ENCODE measurements at regions not wholly inside any gene's neighbourhood (a gene's known extent, or its start where the extent isn't known, plus 50 kb on each side); places are given as distances from the start of the nearest gene placed in this dataset.

- Histone ChIP-seq H3K4me1 (replicated peaks; ENCODE audit: insufficient read depth) (0 out of 2 replicates have a peak, but pooled peaks cover 5% of the 10 kb centered on the region), H3K9me2 (ENCODE audit: insufficient read depth) (no peaks in the 10 kb centered on the region; the same call in 1 of the 2 replicates), H3K79me2 (ENCODE audit: low read depth) (no peaks in the 10 kb centered on the region), H3K36me3 (ENCODE audit: low read depth) (no peaks in the 10 kb centered on the region), H3K9me3 (ENCODE audit: insufficient read depth, low read depth) (peaks cover 5% of the 10 kb centered on the region; the same call in 1 of the 2 replicates), H3F3A (ENCODE audit: insufficient read depth, low read depth) (no peaks in the 10 kb centered on the region), H3K4me2 (no peak overlapping the region), H2AFZ (no peak overlapping the region), H3K27ac (no peak overlapping the region), H3K27me3 (ENCODE audit: insufficient read depth, low read depth) (no peaks in the 10 kb centered on the region), H3K4me3 (no peak overlapping the region), H4K20me1 (ENCODE audit: insufficient read depth) (no peaks in the 10 kb centered on the region)
- no peak for TF ChIP-seq EZH2 (IDR thresholded peaks at IDR 0.05; ENCODE audit: low read depth)
- TF ChIP-seq, protein P1, sequence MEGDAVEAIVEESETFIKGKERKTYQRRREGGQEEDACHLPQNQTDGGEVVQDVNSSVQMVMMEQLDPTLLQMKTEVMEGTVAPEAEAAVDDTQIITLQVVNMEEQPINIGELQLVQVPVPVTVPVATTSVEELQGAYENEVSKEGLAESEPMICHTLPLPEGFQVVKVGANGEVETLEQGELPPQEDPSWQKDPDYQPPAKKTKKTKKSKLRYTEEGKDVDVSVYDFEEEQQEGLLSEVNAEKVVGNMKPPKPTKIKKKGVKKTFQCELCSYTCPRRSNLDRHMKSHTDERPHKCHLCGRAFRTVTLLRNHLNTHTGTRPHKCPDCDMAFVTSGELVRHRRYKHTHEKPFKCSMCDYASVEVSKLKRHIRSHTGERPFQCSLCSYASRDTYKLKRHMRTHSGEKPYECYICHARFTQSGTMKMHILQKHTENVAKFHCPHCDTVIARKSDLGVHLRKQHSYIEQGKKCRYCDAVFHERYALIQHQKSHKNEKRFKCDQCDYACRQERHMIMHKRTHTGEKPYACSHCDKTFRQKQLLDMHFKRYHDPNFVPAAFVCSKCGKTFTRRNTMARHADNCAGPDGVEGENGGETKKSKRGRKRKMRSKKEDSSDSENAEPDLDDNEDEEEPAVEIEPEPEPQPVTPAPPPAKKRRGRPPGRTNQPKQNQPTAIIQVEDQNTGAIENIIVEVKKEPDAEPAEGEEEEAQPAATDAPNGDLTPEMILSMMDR (conservative IDR thresholded peaks at IDR 0.05): no peak
- DNase-seq: no peak
- POLR2A ChIA-PET (ENCODE audit: unreplicated experiment): interaction anchor here (0.6 kb wide), 1 partner anchor 184 kb away, joined by 4 read pairs; no protein-coding TSS in a partner anchor
- CTCF ChIA-PET: no interaction called here
- no TSS peak for BruUV-seq (replicated peaks)
- intact Hi-C loops (cut with micrococcal nuclease; ENCODE audit: unreplicated experiment): no loop called here
These were observed 143.4 kb downstream of the UBE2E3 start for GRCh38 chr2:181123798-181124231.

DNA sequence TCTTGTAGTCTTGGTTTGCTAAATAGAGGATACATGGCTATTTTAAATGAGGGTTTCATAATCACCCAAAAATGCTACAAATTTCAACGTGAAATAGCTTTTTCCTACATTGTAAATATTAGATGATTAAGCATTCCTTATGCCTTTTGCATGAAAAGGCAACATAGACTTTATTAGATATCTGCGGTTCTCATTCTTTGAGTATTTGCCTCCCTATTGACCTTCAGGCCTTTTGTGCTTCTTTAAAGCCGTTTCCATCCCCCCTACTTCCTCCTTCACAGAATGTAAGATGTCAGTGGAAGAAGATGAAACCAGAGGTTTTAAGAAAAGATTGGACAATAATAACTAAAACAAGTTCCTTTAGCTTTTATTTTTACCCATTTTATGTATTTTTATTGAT, 144.1 kb downstream of the UBE2E3 start:
- H3K4me1 ChIP-seq (replicated peaks; ENCODE audit: insufficient read depth): 0 out of 2 replicates have a peak, but pooled peaks cover 5% of the 10 kb centered on the region
- H3K36me3 ChIP-seq (ENCODE audit: low read depth): no peaks in the 10 kb centered on the region
- peaks cover 5% of the 10 kb centered on the region; the same call in 1 of the 2 replicates for H3K9me3 ChIP-seq (ENCODE audit: insufficient read depth, low read depth)
- intact Hi-C loops (cut with micrococcal nuclease; ENCODE audit: unreplicated experiment): no loop called here
- H3F3A ChIP-seq (ENCODE audit: insufficient read depth, low read depth): no peaks in the 10 kb centered on the region
- H4K20me1 ChIP-seq (ENCODE audit: insufficient read depth): no peaks in the 10 kb centered on the region
- no peaks in the 10 kb centered on the region; the same call in 1 of the 2 replicates for H3K9me2 ChIP-seq (ENCODE audit: insufficient read depth)
- H3K27me3 ChIP-seq (ENCODE audit: insufficient read depth, low read depth): no peaks in the 10 kb centered on the region
- H3K4me2 ChIP-seq: no peak overlapping the region
- no peaks in the 10 kb centered on the region for H3K79me2 ChIP-seq (ENCODE audit: low read depth)
- POLR2A ChIA-PET (ENCODE audit: unreplicated experiment): no interaction called here
- no peak for TF ChIP-seq EZH2 (IDR thresholded peaks at IDR 0.05; ENCODE audit: low read depth)
- TF ChIP-seq, protein P1 (conservative IDR thresholded peaks at IDR 0.05): no peak
- H3K27ac ChIP-seq: no peak overlapping the region
- CTCF ChIA-PET: interaction anchor here (0.6 kb wide), 1 partner anchor 1591 kb away, joined by 3 read pairs; no protein-coding TSS in a partner anchor
- BruUV-seq (replicated peaks): no TSS peak
- no peak for DNase-seq
- H2AFZ ChIP-seq: no peak overlapping the region
- no peak overlapping the region for H3K4me3 ChIP-seq

GRCh38 chr2:181125359-181125758, 145.0 kb downstream of the UBE2E3 start:
- no peak overlapping the region for H3K4me2 ChIP-seq
- no peaks in the 10 kb centered on the region for H4K20me1 ChIP-seq (ENCODE audit: insufficient read depth)
- H3K4me3 ChIP-seq: no peak overlapping the region
- no peaks in the 10 kb centered on the region; the same call in 1 of the 2 replicates for H3K9me2 ChIP-seq (ENCODE audit: insufficient read depth)
- intact Hi-C loops (cut with micrococcal nuclease; ENCODE audit: unreplicated experiment): no loop called here
- POLR2A ChIA-PET (ENCODE audit: unreplicated experiment): no interaction called here
- no peak for DNase-seq
- no peak overlapping the region for H3K27ac ChIP-seq
- peaks cover 5% of the 10 kb centered on the region; the same call in 1 of the 2 replicates for H3K9me3 ChIP-seq (ENCODE audit: insufficient read depth, low read depth)
- peak overlapping the region; percentile 26; the same call in 1 of the 2 replicates for H2AFZ ChIP-seq
- 0 out of 2 replicates have a peak, but pooled peaks cover 5% of the 10 kb centered on the region for H3K4me1 ChIP-seq (replicated peaks; ENCODE audit: insufficient read depth)
- no peaks in the 10 kb centered on the region for H3K36me3 ChIP-seq (ENCODE audit: low read depth)
- H3K79me2 ChIP-seq (ENCODE audit: low read depth): no peaks in the 10 kb centered on the region
- no peaks in the 10 kb centered on the region for H3F3A ChIP-seq (ENCODE audit: insufficient read depth, low read depth)
- CTCF ChIA-PET: no interaction called here
- no TSS peak for BruUV-seq (replicated peaks)
- TF ChIP-seq, protein P1 (conservative IDR thresholded peaks at IDR 0.05): no peak
- TF ChIP-seq EZH2 (IDR thresholded peaks at IDR 0.05; ENCODE audit: low read depth): no peak
- H3K27me3 ChIP-seq (ENCODE audit: insufficient read depth, low read depth): no peaks in the 10 kb centered on the region
